CD8-positive, alpha-beta memory T cell (primary cell): ENCODE measurements at regions not wholly inside any gene's neighbourhood (a gene's known extent, or its start where the extent isn't known, plus 50 kb on each side); places are given as distances from the start of the nearest gene placed in this dataset.
"Not testable (repeated sequence)": the region's sequence is repeated elsewhere in the genome, so short reads cannot be mapped to it uniquely, and the experiment has no call there.

Source experiments
- CTCF ChIA-PET: fragments of 350-600 bp; sonication (Branson Sonifier 250); formaldehyde crosslinking; loops from one replicate; lab custom pipeline; 2021; ENCODE audit warnings: antibody characterized with exemption; lab: Charles Lee
- POLR2A ChIA-PET: fragments of 350-600 bp; sonication (Branson Sonifier 250); formaldehyde crosslinking; loops from one replicate; lab custom pipeline; 2021; ENCODE audit warnings: antibody characterized with exemption; lab: Charles Lee
- DNase-seq, 5 donors: peaks; one replicate each; pipeline versions ENCODE4 v3.0.0 to v3.0.0-alpha.2; 2020 to 2022; ENCODE audit warnings: mixed read lengths in 1 of 5
- H3K27ac ChIP-seq: one replicate; pipeline ENCODE4 v1.7.0; 2013; ENCODE audit warnings: low read depth, mild to moderate bottlenecking, low read length, moderate library complexity
- H3K27me3 ChIP-seq: 2 replicates; pipeline ENCODE4 v1.7.0; 2013; ENCODE audit warnings: low read length, mild to moderate bottlenecking; ENCODE audit not compliant: insufficient read depth, poor library complexity, severe bottlenecking
- H3K36me3 ChIP-seq: 2 replicates; pipeline ENCODE4 v1.7.0; 2013; ENCODE audit warnings: mild to moderate bottlenecking, low read length, moderate library complexity; ENCODE audit not compliant: insufficient read depth
- H3K4me1 ChIP-seq: 2 replicates; pipeline ENCODE4 v1.7.0; 2013; ENCODE audit warnings: mild to moderate bottlenecking, low read length, moderate library complexity; ENCODE audit not compliant: insufficient read depth
- H3K4me3 ChIP-seq: 2 replicates; pipeline ENCODE4 v1.7.0; 2013; ENCODE audit warnings: mild to moderate bottlenecking, low read length
- H3K9me3 ChIP-seq: 2 replicates; pipeline ENCODE4 v1.7.0; 2013; ENCODE audit warnings: mild to moderate bottlenecking, low read length
- H3K27ac Mint-ChIP-seq, 8 donors: one replicate each; pipeline ENCODE4 v1.8.0; 2020 to 2021; ENCODE audit warnings: mixed read lengths in 8 of 8, mild to moderate bottlenecking in 6 of 8, inconsistent platforms in 3 of 8, moderate library complexity in 3 of 8
- H3K27me3 Mint-ChIP-seq, 2 donors: one replicate each; pipeline ENCODE4 v1.8.0; 2020 to 2021; ENCODE audit warnings: mixed read lengths in 2 of 2, mild to moderate bottlenecking in 1 of 2, moderate library complexity in 1 of 2
- H3K36me3 Mint-ChIP-seq, 3 donors: one replicate each; pipeline ENCODE4 v1.8.0; 2020 to 2021; ENCODE audit warnings: mixed read lengths in 3 of 3, inconsistent platforms in 1 of 3, mild to moderate bottlenecking in 1 of 3
- H3K4me1 Mint-ChIP-seq, 3 donors: one replicate each; pipeline ENCODE4 v1.8.0; 2020 to 2021; ENCODE audit warnings: mixed read lengths in 3 of 3, inconsistent platforms in 1 of 3, mild to moderate bottlenecking in 1 of 3
- H3K4me3 Mint-ChIP-seq, 7 donors: one replicate each; pipeline ENCODE4 v1.8.0; 2020 to 2021; ENCODE audit warnings: mixed read lengths in 7 of 7, mild to moderate bottlenecking in 6 of 7, moderate library complexity in 4 of 7, inconsistent platforms in 2 of 7
- H3K9me3 Mint-ChIP-seq, 5 donors: one replicate each; pipeline ENCODE4 v1.8.0; 2020 to 2022; ENCODE audit warnings: mixed read lengths in 5 of 5, mild to moderate bottlenecking in 3 of 5, moderate library complexity in 2 of 5, inconsistent platforms in 1 of 5

GRCh38 chr6:11450037-11450436 lies 87.5 kb upstream of the TMEM170B start:
- Histone ChIP-seq H3K4me1 (no peaks in the 10 kb centered on the region), H3K36me3 (no peaks in the 10 kb centered on the region), H3K9me3 (no peaks in the 10 kb centered on the region), H3K27me3 (no peaks in the 10 kb centered on the region), H3K27ac (no peak overlapping the region), H3K4me3 (no peak overlapping the region)
- Mint-ChIP-seq H3K27ac (no peak overlapping the region), H3K4me3 (no peak overlapping the region), H3K27me3 (peaks cover 14 to 26% of the 10 kb centered on the region in 2 donors), H3K36me3 (peaks cover 0 to 18% (median 0%) of the 10 kb centered on the region in 3 donors), H3K4me1 (no peaks in the 10 kb centered on the region), H3K9me3 (peaks cover 0 to 3% (median 0%) of the 10 kb centered on the region in 5 donors)
- ChIA-PET POLR2A (no interaction called here), CTCF (no interaction called here)
- no peak for DNase-seq

GRCh38 chr6:11449408-11449807 lies 88.1 kb upstream of the TMEM170B start:
- Mint-ChIP-seq H3K27ac (no peak overlapping the region), H3K4me1 (no peaks in the 10 kb centered on the region), H3K9me3 (peaks cover 0 to 2% (median 0%) of the 10 kb centered on the region in 5 donors), H3K4me3 (no peak overlapping the region), H3K27me3 (peaks cover 14 to 26% of the 10 kb centered on the region in 2 donors), H3K36me3 (peaks cover 0 to 25% (median 0%) of the 10 kb centered on the region in 3 donors)
- POLR2A ChIA-PET = no interaction called here
- no peak overlapping the region for H3K4me3 ChIP-seq
- DNase-seq = no peak
- H3K36me3 ChIP-seq = no peaks in the 10 kb centered on the region
- CTCF ChIA-PET = no interaction called here
- no peak overlapping the region for H3K27ac ChIP-seq
- no peaks in the 10 kb centered on the region for H3K27me3 ChIP-seq
- H3K9me3 ChIP-seq = no peaks in the 10 kb centered on the region
- H3K4me1 ChIP-seq = no peaks in the 10 kb centered on the region

GRCh38 chr6:11448038-11448437 lies 89.5 kb upstream of the TMEM170B start:
- no peak for DNase-seq
- peaks cover 0 to 2% (median 0%) of the 10 kb centered on the region in 5 donors for H3K9me3 Mint-ChIP-seq
- H3K27me3 ChIP-seq = no peaks in the 10 kb centered on the region
- H3K9me3 ChIP-seq = no peaks in the 10 kb centered on the region
- H3K27ac ChIP-seq = no peak overlapping the region
- ChIA-PET CTCF (no interaction called here), POLR2A (no interaction called here)
- H3K36me3 Mint-ChIP-seq = peaks cover 0 to 22% (median 1%) of the 10 kb centered on the region in 3 donors
- H3K4me3 Mint-ChIP-seq = no peak overlapping the region
- H3K27me3 Mint-ChIP-seq = peaks cover 14 to 24% of the 10 kb centered on the region in 2 donors
- no peaks in the 10 kb centered on the region for H3K36me3 ChIP-seq
- H3K27ac Mint-ChIP-seq = no peak overlapping the region
- H3K4me1 Mint-ChIP-seq = no peaks in the 10 kb centered on the region
- H3K4me3 ChIP-seq = no peak overlapping the region
- no peaks in the 10 kb centered on the region for H3K4me1 ChIP-seq

- Histone ChIP-seq H3K9me3 (no peaks in the 10 kb centered on the region), H3K36me3 (no peaks in the 10 kb centered on the region), H3K4me3 (no peak overlapping the region), H3K27me3 (no peaks in the 10 kb centered on the region), H3K4me1 (no peaks in the 10 kb centered on the region), H3K27ac (no peak overlapping the region)
- Mint-ChIP-seq H3K27ac (no peak overlapping the region), H3K9me3 (peaks cover 0 to 2% (median 0%) of the 10 kb centered on the region in 5 donors), H3K4me3 (no peak overlapping the region), H3K36me3 (peaks cover 0 to 22% (median 1%) of the 10 kb centered on the region in 3 donors), H3K27me3 (peaks cover 14 to 22% of the 10 kb centered on the region in 2 donors), H3K4me1 (no peaks in the 10 kb centered on the region)
- no peak for DNase-seq
- ChIA-PET CTCF (no interaction called here), POLR2A (no interaction called here)
Observed at GRCh38 chr6:11447265-11447664, 90.3 kb upstream of the TMEM170B start.

GRCh38 chr6:11445146-11445545 lies 92.4 kb upstream of the TMEM170B start:
- H3K4me3 ChIP-seq = no peak overlapping the region
- no peaks in the 10 kb centered on the region for H3K4me1 ChIP-seq
- H3K27ac Mint-ChIP-seq = no peak overlapping the region
- H3K9me3 Mint-ChIP-seq = peaks cover 0 to 1% (median 0%) of the 10 kb centered on the region in 5 donors
- H3K36me3 ChIP-seq = no peaks in the 10 kb centered on the region
- peaks cover 14 to 22% of the 10 kb centered on the region in 2 donors for H3K27me3 Mint-ChIP-seq
- H3K36me3 Mint-ChIP-seq = peaks cover 0 to 21% (median 1%) of the 10 kb centered on the region in 3 donors
- DNase-seq = no peak
- no peaks in the 10 kb centered on the region for H3K27me3 ChIP-seq
- no peak overlapping the region for H3K27ac ChIP-seq
- no peaks in the 10 kb centered on the region for H3K9me3 ChIP-seq
- ChIA-PET POLR2A (no interaction called here), CTCF (interaction anchor here (1.2 kb wide), 1 partner anchor 272 kb away, joined by 4 read pairs; no protein-coding TSS in a partner anchor)
- H3K4me1 Mint-ChIP-seq = no peaks in the 10 kb centered on the region
- H3K4me3 Mint-ChIP-seq = no peak overlapping the region

GRCh38 chr6:11443125-11443524 lies 94.4 kb upstream of the TMEM170B start:
- DNase-seq, H3K36me3 ChIP-seq, H3K36me3 Mint-ChIP-seq, POLR2A ChIA-PET, H3K9me3 ChIP-seq, H3K4me1 Mint-ChIP-seq, CTCF ChIA-PET, H3K9me3 Mint-ChIP-seq, H3K27me3 Mint-ChIP-seq, H3K27ac ChIP-seq, H3K27ac Mint-ChIP-seq, H3K4me3 ChIP-seq, H3K27me3 ChIP-seq, H3K4me3 Mint-ChIP-seq, H3K4me1 ChIP-seq: not testable (repeated sequence)

GRCh38 chr6:11442495-11442894 lies 95.1 kb upstream of the TMEM170B start:
- H3K27ac Mint-ChIP-seq = no peak overlapping the region
- Histone ChIP-seq H3K36me3 (no peaks in the 10 kb centered on the region), H3K4me1 (no peaks in the 10 kb centered on the region), H3K4me3 (no peak overlapping the region), H3K27ac (no peak overlapping the region), H3K9me3 (no peaks in the 10 kb centered on the region), H3K27me3 (no peaks in the 10 kb centered on the region)
- H3K27me3 Mint-ChIP-seq = peaks cover 4 to 7% of the 10 kb centered on the region in 2 donors
- H3K36me3 Mint-ChIP-seq = peaks cover 0 to 8% (median 1%) of the 10 kb centered on the region in 3 donors
- H3K4me1 Mint-ChIP-seq = peaks cover 0 to 6% (median 4%) of the 10 kb centered on the region in 3 donors
- no peak overlapping the region for H3K4me3 Mint-ChIP-seq
- ChIA-PET CTCF (no interaction called here), POLR2A (no interaction called here)
- H3K9me3 Mint-ChIP-seq = peaks cover 0 to 1% (median 0%) of the 10 kb centered on the region in 5 donors
- DNase-seq = no peak

GRCh38 chr6:11439876-11440275 lies 97.7 kb upstream of the TMEM170B start:
- POLR2A ChIA-PET = no interaction called here
- Histone ChIP-seq H3K27me3 (no peaks in the 10 kb centered on the region), H3K4me3 (no peak overlapping the region), H3K9me3 (no peaks in the 10 kb centered on the region), H3K4me1 (no peaks in the 10 kb centered on the region), H3K27ac (no peak overlapping the region), H3K36me3 (no peaks in the 10 kb centered on the region)
- no peak for DNase-seq
- Mint-ChIP-seq H3K9me3 (peaks cover 0 to 1% (median 0%) of the 10 kb centered on the region in 5 donors), H3K4me1 (peaks cover 0 to 6% (median 4%) of the 10 kb centered on the region in 3 donors), H3K4me3 (no peak overlapping the region), H3K36me3 (peaks cover 0 to 12% (median 1%) of the 10 kb centered on the region in 3 donors), H3K27me3 (peaks cover 0 to 1% of the 10 kb centered on the region in 2 donors), H3K27ac (no peak overlapping the region)
- CTCF ChIA-PET = interaction anchor here (0.9 kb wide), 1 partner anchor 11 kb away, joined by 3 read pairs; no protein-coding TSS in a partner anchor
